ENCODE measurements at regions not wholly inside any gene's neighbourhood (a gene's known extent, or its start where the extent isn't known, plus 50 kb on each side); places are given as distances from the start of the nearest gene placed in this dataset.

DNA sequence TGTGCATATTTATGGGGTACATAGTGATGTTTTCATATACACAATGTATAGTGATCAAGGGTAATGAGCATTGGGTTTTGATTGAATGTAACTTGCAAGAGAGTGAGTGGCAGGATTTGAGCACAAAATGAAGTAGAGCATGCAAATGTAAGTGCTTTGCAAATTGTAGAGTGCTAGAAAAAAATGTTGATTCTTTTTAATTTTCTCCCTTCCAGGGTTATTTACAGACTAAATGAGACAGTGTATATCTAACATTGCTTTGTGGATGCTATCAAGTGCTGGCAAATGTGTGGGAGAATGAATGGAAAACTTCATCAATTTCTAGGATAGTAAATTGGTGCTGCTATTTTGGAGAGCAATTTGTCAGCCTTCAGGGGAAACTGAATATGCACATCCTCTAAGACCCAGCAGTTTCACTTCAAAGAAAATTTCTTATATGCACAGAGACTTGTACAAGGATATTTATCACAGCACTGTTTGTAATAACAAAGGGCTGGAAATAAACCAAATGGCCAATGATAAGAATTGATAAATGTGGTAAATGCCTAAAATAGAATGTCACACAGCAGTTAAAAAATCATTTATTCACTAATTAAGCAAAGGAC, 120.6 kb upstream of the PLPP4 start:
- no peaks in the 10 kb centered on the region for H3K36me3 ChIP-seq (ENCODE audit: control insufficient read depth, insufficient read depth, low read length)
- Mint-ChIP-seq H3K36me3 (ENCODE audit: insufficient read depth, unreplicated experiment) (no peaks in the 10 kb centered on the region), H3K4me1 (ENCODE audit: low read depth, unreplicated experiment) (no peaks in the 10 kb centered on the region), H3K27me3 (ENCODE audit: insufficient read depth, unreplicated experiment) (peaks cover 24% of the 10 kb centered on the region), H3K4me3 (ENCODE audit: unreplicated experiment) (no peak overlapping the region), H3K27ac (ENCODE audit: unreplicated experiment) (no peak overlapping the region), H3K9me3 (ENCODE audit: unreplicated experiment) (no peaks in the 10 kb centered on the region)
- intact Hi-C loops (cut with micrococcal nuclease; ENCODE audit: unreplicated experiment), result loop anchor here (2.0 kb wide), 1 partner anchor 650 kb away; no protein-coding TSS in a partner anchor
- BruUV-seq (replicated peaks), result no TSS peak
- no peaks in the 10 kb centered on the region for H3K9me3 ChIP-seq
- no peak overlapping the region for H3K4me3 ChIP-seq (ENCODE audit: low read depth, low read length)
- ChIA-PET CTCF (interaction anchor here (0.7 to 2.3 kb wide), 7 partner anchors 9 to 649 kb away, joined by 3 to 32 read pairs (median 3); no protein-coding TSS in a partner anchor), POLR2A (no interaction called here)
- no peaks in the 10 kb centered on the region for H3K4me1 ChIP-seq
- H3K27me3 ChIP-seq (replicated peaks; ENCODE audit: control insufficient read depth, insufficient read depth, low read length), result no peaks in the 10 kb centered on the region; the same call in 1 of the 2 replicates
- no peak for DNase-seq
- TF ChIP-seq, protein P1, sequence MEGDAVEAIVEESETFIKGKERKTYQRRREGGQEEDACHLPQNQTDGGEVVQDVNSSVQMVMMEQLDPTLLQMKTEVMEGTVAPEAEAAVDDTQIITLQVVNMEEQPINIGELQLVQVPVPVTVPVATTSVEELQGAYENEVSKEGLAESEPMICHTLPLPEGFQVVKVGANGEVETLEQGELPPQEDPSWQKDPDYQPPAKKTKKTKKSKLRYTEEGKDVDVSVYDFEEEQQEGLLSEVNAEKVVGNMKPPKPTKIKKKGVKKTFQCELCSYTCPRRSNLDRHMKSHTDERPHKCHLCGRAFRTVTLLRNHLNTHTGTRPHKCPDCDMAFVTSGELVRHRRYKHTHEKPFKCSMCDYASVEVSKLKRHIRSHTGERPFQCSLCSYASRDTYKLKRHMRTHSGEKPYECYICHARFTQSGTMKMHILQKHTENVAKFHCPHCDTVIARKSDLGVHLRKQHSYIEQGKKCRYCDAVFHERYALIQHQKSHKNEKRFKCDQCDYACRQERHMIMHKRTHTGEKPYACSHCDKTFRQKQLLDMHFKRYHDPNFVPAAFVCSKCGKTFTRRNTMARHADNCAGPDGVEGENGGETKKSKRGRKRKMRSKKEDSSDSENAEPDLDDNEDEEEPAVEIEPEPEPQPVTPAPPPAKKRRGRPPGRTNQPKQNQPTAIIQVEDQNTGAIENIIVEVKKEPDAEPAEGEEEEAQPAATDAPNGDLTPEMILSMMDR (IDR thresholded peaks at IDR 0.05; ENCODE audit: insufficient read depth in 1 of 2, low read depth in 1 of 2, low read length in 1 of 2, severe bottlenecking in 1 of 2, unreplicated experiment in 1 of 2), result no peak

DNA sequence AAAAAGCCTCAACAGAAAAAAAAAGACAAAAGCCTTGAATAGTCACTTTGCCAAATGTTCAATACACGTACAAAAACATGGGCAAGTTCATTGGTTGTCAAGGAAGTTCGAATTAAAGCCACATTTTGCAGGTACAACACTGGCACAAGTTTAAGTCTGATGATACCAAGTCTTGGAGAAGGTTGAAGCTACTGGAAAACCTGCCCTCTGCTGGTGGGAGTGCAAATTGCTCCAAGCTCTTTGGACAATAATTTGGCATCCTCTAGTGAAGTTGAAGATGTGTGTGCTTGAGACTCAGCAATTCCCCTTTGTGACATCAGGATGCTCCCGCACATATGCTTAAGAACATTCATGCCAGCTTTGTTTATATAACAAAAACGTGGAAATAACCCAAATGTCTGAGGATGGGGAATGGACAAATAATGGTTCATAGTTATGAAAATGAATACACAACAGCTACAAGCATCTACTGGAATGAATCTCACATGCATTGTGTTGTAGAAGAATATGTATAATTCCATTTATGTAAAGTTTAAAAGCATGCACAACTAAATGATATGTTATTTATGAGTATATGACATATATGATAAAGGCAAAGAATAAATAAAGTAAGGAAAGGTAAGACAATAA, 120.0 kb upstream of the PLPP4 start:
- CTCF ChIA-PET, result interaction anchor here (0.7 to 2.3 kb wide), 7 partner anchors 8 to 650 kb away, joined by 3 to 32 read pairs (median 3); no protein-coding TSS in a partner anchor
- no peak overlapping the region for H3K4me3 Mint-ChIP-seq (ENCODE audit: unreplicated experiment)
- intact Hi-C loops (cut with micrococcal nuclease; ENCODE audit: unreplicated experiment), result loop anchor here (2.0 kb wide), 1 partner anchor 650 kb away; no protein-coding TSS in a partner anchor
- TF ChIP-seq, protein P1 (IDR thresholded peaks at IDR 0.05; ENCODE audit: insufficient read depth in 1 of 2, low read depth in 1 of 2, low read length in 1 of 2, severe bottlenecking in 1 of 2, unreplicated experiment in 1 of 2), result peak; percentile 83
- POLR2A ChIA-PET, result no interaction called here
- no peaks in the 10 kb centered on the region for H3K9me3 ChIP-seq
- no peak overlapping the region for H3K4me3 ChIP-seq (ENCODE audit: low read depth, low read length)
- H3K36me3 ChIP-seq (ENCODE audit: control insufficient read depth, insufficient read depth, low read length), result no peaks in the 10 kb centered on the region
- no peaks in the 10 kb centered on the region for H3K4me1 ChIP-seq
- no peaks in the 10 kb centered on the region for H3K4me1 Mint-ChIP-seq (ENCODE audit: low read depth, unreplicated experiment)
- H3K9me3 Mint-ChIP-seq (ENCODE audit: unreplicated experiment), result no peaks in the 10 kb centered on the region
- BruUV-seq (replicated peaks), result no TSS peak
- H3K27ac Mint-ChIP-seq (ENCODE audit: unreplicated experiment), result no peak overlapping the region
- H3K27me3 Mint-ChIP-seq (ENCODE audit: insufficient read depth, unreplicated experiment), result peaks cover 21% of the 10 kb centered on the region
- H3K27me3 ChIP-seq (replicated peaks; ENCODE audit: control insufficient read depth, insufficient read depth, low read length), result no peaks in the 10 kb centered on the region; the same call in 1 of the 2 replicates
- DNase-seq, result peak; percentile 49 to 66
- no peaks in the 10 kb centered on the region for H3K36me3 Mint-ChIP-seq (ENCODE audit: insufficient read depth, unreplicated experiment)

DNA sequence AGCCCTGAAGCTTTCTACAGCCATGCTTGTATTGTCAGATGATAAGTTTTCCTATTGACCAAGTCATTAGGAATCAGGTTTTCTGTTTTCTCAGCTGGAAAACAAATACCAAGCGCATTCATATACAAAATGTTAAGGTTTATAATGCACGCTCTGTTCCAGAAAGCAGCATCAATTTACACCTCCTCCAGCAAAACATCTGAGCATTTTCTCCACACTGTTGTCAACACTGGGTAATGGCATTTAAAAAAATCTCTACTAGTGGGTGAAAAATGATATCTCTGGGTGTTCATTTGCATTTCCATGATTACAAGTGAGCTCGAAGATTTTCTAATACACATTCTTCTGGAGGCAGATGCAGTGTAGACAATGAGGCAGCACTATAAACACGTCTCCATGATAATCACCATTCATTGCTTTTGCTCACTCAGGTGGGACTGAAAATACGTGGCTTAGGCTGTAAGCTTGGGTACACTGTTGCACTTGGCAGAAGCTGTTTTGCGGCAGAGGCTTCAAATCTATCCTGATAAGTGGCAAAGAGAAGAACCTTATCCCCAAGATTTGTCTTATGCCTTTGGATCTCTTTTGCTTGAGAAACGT, 114.8 kb upstream of the PLPP4 start:
- Histone ChIP-seq H3K36me3 (ENCODE audit: control insufficient read depth, insufficient read depth, low read length) (no peaks in the 10 kb centered on the region), H3K4me1 (no peaks in the 10 kb centered on the region), H3K4me3 (ENCODE audit: low read depth, low read length) (no peak overlapping the region), H3K9me3 (no peaks in the 10 kb centered on the region), H3K27me3 (replicated peaks; ENCODE audit: control insufficient read depth, insufficient read depth, low read length) (no peaks in the 10 kb centered on the region; the same call in 1 of the 2 replicates)
- no peaks in the 10 kb centered on the region for H3K4me1 Mint-ChIP-seq (ENCODE audit: low read depth, unreplicated experiment)
- intact Hi-C loops (cut with micrococcal nuclease; ENCODE audit: unreplicated experiment), result no loop called here
- no TSS peak for BruUV-seq (replicated peaks)
- ChIA-PET POLR2A (no interaction called here), CTCF (no interaction called here)
- no peaks in the 10 kb centered on the region for H3K9me3 Mint-ChIP-seq (ENCODE audit: unreplicated experiment)
- H3K27me3 Mint-ChIP-seq (ENCODE audit: insufficient read depth, unreplicated experiment), result peaks cover 23% of the 10 kb centered on the region
- H3K4me3 Mint-ChIP-seq (ENCODE audit: unreplicated experiment), result no peak overlapping the region
- H3K27ac Mint-ChIP-seq (ENCODE audit: unreplicated experiment), result no peak overlapping the region
- no peak for DNase-seq
- TF ChIP-seq, protein P1 (IDR thresholded peaks at IDR 0.05; ENCODE audit: insufficient read depth in 1 of 2, low read depth in 1 of 2, low read length in 1 of 2, severe bottlenecking in 1 of 2, unreplicated experiment in 1 of 2), result no peak
- H3K36me3 Mint-ChIP-seq (ENCODE audit: insufficient read depth, unreplicated experiment), result no peaks in the 10 kb centered on the region

Measured in Caco-2 (cell line).